Nephron (organoid): ENCODE measurements at regions not wholly inside any gene's neighbourhood (a gene's known extent, or its start where the extent isn't known, plus 50 kb on each side); places are given as distances from the start of the nearest gene placed in this dataset.

Source experiments
- H3K27ac Mint-ChIP-seq, 3 experiments: 2 replicates each; pipeline ENCODE4 v1.8.0; 2020; ENCODE audit warnings: mixed read lengths in 3 of 3, mild to moderate bottlenecking in 2 of 3, moderate library complexity in 1 of 3
- H3K27me3 Mint-ChIP-seq: 2 replicates; pipeline ENCODE4 v1.8.0; 2021; ENCODE audit warnings: low read depth, mild to moderate bottlenecking, moderate library complexity, mixed read lengths
- H3K36me3 Mint-ChIP-seq: 2 replicates; pipeline ENCODE4 v1.8.0; 2020; ENCODE audit warnings: low read depth, mixed read lengths
- H3K4me1 Mint-ChIP-seq: 2 replicates; pipeline ENCODE4 v1.8.0; 2020; ENCODE audit warnings: mixed read lengths
- H3K4me3 Mint-ChIP-seq, 3 experiments: 2 replicates each; pipeline ENCODE4 v1.8.0; 2020; ENCODE audit warnings: mild to moderate bottlenecking in 3 of 3, mixed read lengths in 3 of 3, moderate library complexity in 2 of 3
- H3K9me3 Mint-ChIP-seq: 2 replicates; pipeline ENCODE4 v1.8.0; 2020; ENCODE audit warnings: mixed read lengths
- CTCF ChIP-seq, 3 experiments: fragments of 200-600 bp; sonication (generic); IDR thresholded peaks; one replicate each; pipeline ENCODE4 v1.5.0; 2021; ENCODE audit warnings: antibody characterized with exemption in 3 of 3; ENCODE audit not compliant: unreplicated experiment in 3 of 3

DNA sequence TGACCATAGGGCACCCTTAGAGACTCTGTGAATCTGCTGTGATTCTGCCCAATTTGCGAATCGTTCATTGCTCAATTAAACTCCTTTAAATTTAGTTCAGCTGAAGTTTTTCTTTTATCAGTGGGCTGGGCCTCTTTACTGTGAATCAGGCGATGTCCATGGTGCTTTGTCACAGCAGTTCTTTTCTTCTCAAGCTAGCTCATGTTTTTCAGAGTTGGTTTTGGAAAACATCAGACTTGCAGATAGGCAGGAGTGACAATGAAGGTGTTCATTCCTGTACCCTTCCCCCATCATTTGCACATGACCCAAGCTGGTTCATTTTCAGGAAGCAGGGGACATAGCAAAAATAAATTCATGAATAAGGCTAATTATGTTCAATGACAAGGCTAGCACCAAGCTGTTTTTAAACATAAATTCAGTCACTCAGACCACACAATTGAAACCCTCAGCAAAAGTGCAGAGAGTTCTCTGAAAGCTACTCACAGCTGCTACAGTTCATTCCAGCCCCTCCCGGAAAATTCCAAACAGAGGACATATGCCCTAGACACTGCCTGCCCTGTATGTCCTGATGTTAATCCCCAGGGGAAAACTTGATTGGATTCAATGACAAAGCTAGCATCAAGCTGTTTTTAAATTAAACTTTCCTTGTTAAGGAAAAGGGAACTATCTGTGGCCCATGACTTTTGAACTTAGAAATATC lies 383.3 kb downstream of the C12orf75 start:
- no peaks in the 10 kb centered on the region for H3K36me3 Mint-ChIP-seq
- H3K9me3 Mint-ChIP-seq: no peaks in the 10 kb centered on the region
- H3K4me1 Mint-ChIP-seq: peaks cover 43% of the 10 kb centered on the region
- TF ChIP-seq CTCF (IDR thresholded peaks at IDR 0.05; ENCODE audit: unreplicated experiment in 3 of 3): no peak
- H3K4me3 Mint-ChIP-seq: no peak overlapping the region
- H3K27me3 Mint-ChIP-seq: no peaks in the 10 kb centered on the region
- H3K27ac Mint-ChIP-seq: peak overlapping the region in 2 of 3 experiments; percentile 35 to 46

DNA sequence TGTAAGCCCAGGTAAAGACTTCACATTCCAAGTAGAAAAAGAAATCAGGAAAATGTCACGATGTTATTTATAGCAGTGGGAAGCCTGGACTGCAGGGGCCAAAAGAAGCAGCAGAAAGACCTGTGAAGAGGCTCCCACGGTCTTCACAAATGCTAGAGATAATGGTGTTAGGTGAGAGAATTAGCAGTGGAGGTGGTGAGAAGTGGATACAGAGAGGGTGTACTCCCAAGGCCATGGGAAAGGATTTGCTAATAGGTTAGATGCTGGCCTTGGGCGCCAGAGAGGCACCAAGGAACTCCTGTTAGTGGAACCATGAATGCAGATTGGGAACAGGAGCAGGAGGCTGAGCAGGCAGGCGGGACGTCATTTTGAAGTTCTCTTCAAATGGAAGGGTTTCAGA lies 386.1 kb downstream of the C12orf75 start:
- Mint-ChIP-seq H3K9me3 (no peaks in the 10 kb centered on the region), H3K36me3 (no peaks in the 10 kb centered on the region), H3K27me3 (no peaks in the 10 kb centered on the region), H3K4me1 (peaks cover 50% of the 10 kb centered on the region), H3K4me3 (no peak overlapping the region), H3K27ac (no peak overlapping the region)
- no peak for TF ChIP-seq CTCF (IDR thresholded peaks at IDR 0.05; ENCODE audit: unreplicated experiment in 3 of 3)

DNA sequence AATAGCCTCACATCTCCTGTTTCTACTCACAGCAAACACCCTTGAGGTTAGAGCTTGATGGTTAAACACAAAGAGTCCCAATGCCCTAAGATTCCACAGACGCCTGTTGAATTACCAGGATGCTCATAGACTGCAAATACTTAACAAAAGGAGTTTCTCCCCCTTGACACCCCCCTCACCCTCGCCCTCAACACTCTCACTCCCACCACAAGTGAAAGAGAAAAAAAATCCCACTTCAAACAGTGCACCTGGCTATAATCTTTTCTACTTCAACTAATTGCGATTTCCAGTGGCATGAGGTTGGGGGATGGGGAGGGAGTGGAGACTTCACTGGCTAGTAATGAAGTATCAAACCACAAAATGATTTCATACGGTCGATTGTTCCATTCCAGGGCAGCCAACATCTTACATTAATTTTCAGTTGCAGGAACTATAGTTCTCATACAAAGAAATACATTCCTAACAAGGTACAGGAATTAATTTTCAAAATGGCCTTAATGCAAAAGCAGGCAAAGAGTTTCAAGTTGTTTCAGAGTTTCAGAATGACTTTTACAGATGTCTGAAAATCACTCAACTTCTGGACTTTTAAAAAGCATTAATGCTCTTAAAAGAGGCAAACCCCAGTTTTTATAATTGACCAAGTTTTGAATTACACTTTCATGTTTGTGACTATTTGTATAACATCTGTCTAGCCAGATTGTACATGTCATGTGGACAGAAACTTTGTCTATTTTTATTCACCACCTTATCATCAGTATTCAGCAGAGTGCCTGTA lies 390.7 kb downstream of the C12orf75 start:
- Mint-ChIP-seq H3K4me3 (no peak overlapping the region), H3K36me3 (no peaks in the 10 kb centered on the region)

GRCh38 chr12:105721891-105722290 lies 391.4 kb downstream of the C12orf75 start:
- no peaks in the 10 kb centered on the region for H3K27me3 Mint-ChIP-seq
- TF ChIP-seq CTCF (IDR thresholded peaks at IDR 0.05; ENCODE audit: unreplicated experiment in 3 of 3): no peak
- H3K4me3 Mint-ChIP-seq: no peak overlapping the region
- H3K27ac Mint-ChIP-seq: no peak overlapping the region
- H3K36me3 Mint-ChIP-seq: no peaks in the 10 kb centered on the region
- H3K9me3 Mint-ChIP-seq: no peaks in the 10 kb centered on the region
- peaks cover 47% of the 10 kb centered on the region for H3K4me1 Mint-ChIP-seq

More for the DNA sequence above, 390.7 kb downstream of the C12orf75 start:
- TF ChIP-seq CTCF (IDR thresholded peaks at IDR 0.05; ENCODE audit: unreplicated experiment in 3 of 3): no peak
- Mint-ChIP-seq H3K4me1 (peaks cover 54% of the 10 kb centered on the region), H3K9me3 (no peaks in the 10 kb centered on the region), H3K27me3 (no peaks in the 10 kb centered on the region), H3K27ac (no peak overlapping the region)

GRCh38 chr12:105723066-105723465 lies 392.6 kb downstream of the C12orf75 start:
- H3K9me3 Mint-ChIP-seq: no peaks in the 10 kb centered on the region
- no peaks in the 10 kb centered on the region for H3K27me3 Mint-ChIP-seq
- no peak overlapping the region for H3K27ac Mint-ChIP-seq
- H3K4me1 Mint-ChIP-seq: peaks cover 44% of the 10 kb centered on the region
- H3K4me3 Mint-ChIP-seq: no peak overlapping the region
- TF ChIP-seq CTCF (IDR thresholded peaks at IDR 0.05; ENCODE audit: unreplicated experiment in 3 of 3): no peak
- no peaks in the 10 kb centered on the region for H3K36me3 Mint-ChIP-seq
